SH-SY5Y (cell line): ENCODE measurements at regions not wholly inside any gene's neighbourhood (a gene's known extent, or its start where the extent isn't known, plus 50 kb on each side); places are given as distances from the start of the nearest gene placed in this dataset.

Experiments
- GATA2 ChIP-seq: IDR thresholded peaks from 2 replicates; pipeline ENCODE4 v1.6.1; 2011; ENCODE audit warnings: mild to moderate bottlenecking, low read depth, low read length
- GATA3 ChIP-seq: IDR thresholded peaks from 2 replicates; pipeline ENCODE4 v1.6.1; 2011; ENCODE audit warnings: low read depth, mild to moderate bottlenecking, low read length, moderate library complexity

DNA sequence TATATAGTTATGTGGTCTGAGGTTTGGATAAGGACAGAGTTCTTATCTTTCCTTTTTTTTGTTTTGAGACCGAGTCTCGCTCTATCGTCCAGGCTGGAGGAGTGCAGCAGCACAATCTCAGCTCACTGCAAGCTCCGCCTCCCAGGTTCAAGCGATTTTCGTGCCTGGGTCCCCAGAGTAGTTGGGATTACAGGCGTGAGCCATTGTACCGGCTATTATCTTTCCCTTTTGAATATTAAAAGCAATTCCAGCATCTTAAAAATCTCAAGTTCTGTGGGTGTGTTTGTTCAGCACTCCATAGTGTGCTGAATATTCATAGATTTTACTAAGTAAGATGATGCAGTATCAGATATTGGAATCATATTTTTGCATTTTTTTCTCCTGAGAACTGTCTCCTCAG is 404.4 kb upstream of the RGS6 start:
- no peak for TF ChIP-seq GATA3
- TF ChIP-seq GATA2 = no peak

DNA sequence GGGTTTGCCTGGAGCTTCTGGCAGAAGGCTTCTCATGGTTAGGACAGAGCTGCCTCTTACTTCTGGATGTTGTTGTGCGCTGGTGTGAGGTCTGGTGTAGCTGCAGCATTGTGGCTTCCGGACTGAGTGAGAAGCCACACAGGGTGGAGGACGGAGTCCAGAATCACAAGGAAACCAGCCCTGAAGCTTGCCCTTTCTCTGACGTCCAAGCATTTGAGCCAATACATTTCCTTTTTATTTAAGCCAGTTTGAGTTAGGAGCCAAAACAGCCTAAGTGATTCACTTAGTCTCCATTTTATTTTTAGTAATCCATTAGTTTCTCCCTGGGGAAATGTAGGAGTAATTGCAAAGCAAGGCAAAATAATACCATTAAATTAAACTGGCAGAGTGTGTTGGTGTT is 402.4 kb upstream of the RGS6 start:
- TF ChIP-seq GATA3 = no peak
- no peak for TF ChIP-seq GATA2

DNA sequence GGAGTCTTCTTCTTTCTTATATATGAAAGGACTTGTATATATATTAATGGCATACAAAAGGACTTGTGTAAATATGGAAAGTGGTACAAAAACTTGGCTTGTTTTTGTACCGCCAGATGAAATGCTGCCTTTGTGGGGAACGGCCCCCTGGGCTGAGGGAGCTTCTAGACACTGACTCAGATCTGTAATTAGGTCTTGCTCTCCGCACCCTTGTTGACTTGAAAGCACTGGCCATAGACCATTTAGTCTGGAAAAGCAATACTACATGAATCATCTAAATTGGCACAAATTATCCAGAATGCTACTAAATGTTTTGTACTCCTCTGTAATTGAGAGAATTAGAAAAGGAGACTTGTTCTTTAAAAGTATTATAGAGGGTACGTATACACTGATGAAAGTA is 399.9 kb upstream of the RGS6 start:
- TF ChIP-seq GATA3 = no peak
- TF ChIP-seq GATA2 = no peak

DNA sequence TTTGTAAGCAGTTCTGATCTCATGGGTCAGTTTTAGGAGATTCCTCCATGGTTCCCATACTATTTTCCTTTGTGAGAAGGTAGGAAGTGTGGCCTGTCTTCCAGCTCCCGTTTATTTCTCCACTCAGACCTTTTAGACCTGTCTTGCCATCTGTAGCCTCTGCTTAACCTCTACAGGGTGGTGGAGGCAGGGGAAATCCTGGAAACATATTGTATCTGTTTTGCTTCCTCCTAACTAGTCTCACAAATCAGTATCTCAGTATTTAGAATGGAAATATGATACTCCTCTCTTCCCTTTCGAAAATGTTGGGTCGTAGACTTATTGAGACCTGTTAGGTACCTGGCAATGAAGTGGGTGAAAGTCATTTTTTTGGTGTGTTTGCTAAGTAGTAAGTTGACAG is 399.4 kb upstream of the RGS6 start:
- TF ChIP-seq GATA2 (no peak), GATA3 (no peak)

DNA sequence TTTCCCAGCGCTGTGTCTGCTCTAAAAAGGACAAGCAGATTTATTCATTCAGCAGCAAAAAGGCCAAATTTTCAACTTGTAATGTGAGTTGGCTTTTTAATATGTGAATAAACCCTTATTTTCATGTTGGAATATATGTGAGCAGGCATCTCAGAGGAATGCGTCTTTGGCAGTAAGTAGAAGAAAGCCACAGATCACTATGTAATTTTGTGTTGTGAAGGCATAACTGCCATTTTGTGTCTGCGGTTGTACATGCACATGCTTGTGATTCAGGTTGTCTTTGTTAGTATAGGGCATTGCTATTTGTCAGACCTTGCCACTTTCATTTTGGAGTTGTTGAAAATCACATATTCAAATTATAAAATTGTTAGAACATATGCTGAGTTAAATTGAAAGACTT is 398.8 kb upstream of the RGS6 start:
- TF ChIP-seq GATA2 (no peak), GATA3 (no peak)

DNA sequence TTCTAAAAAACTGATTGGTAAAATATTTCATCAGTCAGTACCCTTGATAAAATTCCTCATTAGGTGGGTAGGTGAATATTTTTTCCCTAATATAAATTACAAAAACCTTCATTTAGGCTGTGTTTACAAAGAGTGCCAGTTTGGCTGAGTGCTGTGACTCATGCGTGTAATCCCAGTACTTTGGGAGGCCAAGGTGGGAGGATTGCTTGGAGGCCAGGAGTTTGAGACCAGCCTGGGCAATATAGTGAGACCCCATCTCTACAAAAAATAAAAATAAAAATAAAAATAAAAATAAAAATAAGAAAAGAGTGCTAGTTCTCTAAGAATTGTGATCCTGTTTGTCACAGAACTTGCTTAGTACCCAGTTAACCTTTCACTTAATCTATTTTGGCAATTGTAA is 398.4 kb upstream of the RGS6 start:
- TF ChIP-seq GATA2 = no peak
- no peak for TF ChIP-seq GATA3

DNA sequence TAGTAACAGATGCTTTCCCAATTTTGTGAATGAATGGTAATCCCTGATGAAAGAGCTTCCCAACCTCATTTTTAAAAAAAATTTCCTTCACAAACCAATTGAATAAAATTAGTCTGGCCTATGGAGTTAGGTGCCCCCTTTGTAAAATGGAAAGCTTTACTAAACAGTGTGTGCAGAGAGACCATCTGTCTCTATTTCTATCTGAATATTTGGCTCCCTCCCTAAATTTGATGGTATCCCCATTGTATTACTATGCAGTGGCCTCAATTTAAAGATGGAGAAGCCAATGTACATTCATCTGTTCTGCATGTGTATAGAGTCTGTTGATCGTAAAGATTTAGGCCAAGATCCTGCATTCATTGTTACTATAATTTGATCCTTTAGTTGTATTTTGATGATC is 397.7 kb upstream of the RGS6 start:
- TF ChIP-seq GATA3 (no peak), GATA2 (no peak)

DNA sequence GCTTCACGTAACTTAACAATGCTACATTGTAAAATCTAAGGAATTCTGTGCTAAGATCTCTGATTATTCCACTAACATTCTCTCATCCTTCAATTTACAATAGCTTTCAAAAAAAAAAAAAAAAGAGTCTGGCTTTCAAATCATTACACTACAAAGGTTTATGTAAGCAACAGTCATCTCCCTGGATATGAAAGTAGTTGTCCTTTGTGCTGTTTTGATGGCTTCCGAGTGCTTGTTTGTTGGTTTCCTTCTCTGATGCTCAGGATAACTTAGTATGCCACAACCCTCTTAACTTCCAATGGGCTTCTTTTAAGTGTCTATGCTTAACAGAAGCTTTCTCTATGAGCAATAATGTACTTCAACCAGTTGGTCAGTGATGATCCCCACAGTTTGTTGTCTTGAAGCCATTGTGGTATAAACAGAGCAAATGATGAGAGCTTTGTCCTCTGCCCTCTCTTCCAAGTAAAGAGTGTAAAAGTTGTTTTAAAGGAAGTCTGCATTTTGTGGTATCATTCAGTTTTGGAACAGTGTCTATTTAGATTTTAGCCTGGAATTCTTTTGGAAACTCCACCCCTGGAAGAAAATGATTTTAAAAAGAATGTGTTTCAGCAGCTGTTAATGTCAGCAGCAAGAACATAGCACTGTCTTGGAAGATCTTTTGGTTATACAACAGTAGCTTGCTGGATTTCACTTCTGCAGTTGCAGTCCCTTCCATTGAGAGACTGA is 396.1 kb upstream of the RGS6 start:
- TF ChIP-seq GATA3 (no peak), GATA2 (no peak)

DNA sequence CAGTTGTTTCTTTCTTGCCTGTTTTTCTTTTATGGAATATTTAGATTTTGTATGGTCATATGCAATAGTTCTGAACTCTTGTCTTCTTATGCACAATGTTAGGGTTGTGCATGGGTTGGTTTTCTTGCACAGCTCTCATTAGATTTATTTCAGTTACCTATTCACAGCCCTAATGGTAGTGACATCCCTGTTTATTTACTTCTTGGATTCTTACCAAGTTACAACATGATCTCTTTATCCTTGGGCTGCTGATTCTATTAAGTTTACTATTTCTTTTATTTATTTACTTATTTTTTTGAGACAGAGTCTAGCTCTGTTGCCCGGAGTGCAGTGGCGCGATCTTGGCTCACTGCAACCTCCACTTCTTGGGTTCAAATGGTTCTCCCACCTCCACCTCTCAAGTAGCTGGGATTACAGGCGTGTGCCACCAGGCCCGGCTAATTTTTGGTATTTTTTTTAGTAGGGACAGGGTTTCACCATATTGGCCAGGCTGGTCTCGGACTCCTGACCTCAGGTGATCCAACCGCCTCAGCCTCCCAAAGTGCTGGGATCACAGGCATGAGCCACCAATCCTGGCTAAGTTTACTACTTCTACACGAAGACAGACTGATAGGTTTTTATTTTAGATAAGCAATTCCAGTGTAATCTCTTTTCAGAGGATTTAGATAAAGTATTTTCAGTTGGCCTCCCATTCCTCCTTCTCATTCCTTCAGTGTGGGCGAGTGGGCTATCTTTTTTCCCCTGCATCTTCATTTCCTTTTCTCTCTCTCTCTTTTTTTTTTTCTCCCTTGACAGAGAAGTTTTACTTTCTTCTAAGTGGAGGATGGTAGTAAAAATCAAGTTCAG is 395.1 kb upstream of the RGS6 start:
- no peak for TF ChIP-seq GATA3

DNA sequence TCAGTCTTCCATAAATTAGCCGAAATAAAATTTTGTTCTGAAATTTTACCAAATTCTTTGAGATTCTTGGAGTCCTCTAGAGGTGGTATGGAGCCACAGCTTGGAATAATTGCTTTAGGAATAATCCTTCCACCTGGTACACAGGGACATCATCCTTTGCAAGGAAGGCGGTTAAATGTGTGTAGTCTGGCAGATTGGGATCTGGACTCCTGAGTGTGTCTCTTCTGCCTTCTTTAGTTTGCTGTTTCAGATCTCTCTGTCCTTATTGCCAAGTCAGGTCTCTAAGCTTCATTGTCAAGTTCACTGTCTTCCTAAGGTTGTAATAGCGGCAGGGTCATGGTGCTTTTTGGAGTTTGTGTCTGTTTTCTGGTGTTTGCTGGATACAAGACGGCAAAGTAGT is 393.9 kb upstream of the RGS6 start:
- no peak for TF ChIP-seq GATA3
- no peak for TF ChIP-seq GATA2

DNA sequence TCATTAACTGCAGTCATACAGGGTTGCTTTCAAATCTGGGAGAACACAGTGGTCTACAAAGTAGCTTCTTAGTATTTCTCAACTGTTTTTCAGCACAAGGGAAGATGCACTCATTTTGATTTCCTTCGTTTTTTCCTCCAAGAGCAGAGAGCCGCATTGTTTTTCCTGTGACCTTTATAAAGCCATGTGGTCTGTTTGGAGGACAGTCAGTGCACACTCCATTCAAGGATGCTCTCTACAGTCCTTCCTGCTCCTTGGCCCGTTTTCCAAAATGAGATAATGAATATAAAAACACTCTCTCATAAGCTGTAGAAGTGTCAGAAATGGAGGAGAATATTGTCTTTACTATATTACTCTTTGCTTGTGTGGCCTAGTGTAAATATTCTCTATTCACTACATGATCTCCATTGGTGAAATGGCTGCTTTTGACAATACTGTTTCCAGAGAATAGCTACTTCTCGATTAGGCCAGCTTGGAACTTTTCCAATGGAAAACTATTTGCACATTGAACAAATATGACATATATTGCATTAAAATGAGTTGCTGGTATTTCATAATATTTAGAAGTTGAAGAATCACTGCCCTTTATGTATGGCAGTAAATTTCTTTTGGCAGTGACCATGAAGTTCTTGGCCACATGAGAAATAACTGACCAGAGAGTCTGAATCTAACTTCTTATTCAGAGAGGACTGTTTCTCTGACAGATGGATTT is 393.1 kb upstream of the RGS6 start:
- TF ChIP-seq GATA3 (no peak), GATA2 (no peak)

DNA sequence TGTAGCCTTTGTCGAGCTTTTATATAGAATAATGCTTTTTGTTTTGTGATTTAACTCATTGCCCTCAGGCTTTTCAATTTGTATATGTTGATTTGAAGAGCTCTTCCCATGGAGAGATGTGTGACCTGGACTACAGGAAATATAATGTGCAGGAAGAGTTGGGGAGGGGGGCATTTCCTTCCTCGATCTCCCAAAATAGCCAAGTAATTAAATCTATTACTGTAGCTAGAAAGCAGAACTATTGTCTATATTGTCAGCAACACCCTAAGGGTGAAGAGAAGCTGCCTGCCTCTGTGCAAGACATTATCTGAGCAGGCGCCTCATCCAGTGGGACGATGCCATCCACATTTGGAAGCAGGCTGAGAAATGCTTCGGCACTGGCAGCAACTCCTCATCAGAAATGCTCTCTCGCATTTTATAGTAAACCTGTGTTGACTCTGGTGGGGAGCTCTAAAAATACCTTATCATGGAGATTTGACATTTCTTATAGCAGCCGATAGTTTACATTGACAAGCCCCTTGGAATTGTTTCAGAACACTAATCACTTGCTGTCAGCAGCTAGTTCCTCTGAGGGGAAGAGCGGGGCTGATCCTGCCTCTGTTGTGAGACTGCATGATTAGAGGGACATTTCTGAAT is 392.5 kb upstream of the RGS6 start:
- TF ChIP-seq GATA3 (no peak), GATA2 (no peak; the same call in 1 of the 2 replicates)

DNA sequence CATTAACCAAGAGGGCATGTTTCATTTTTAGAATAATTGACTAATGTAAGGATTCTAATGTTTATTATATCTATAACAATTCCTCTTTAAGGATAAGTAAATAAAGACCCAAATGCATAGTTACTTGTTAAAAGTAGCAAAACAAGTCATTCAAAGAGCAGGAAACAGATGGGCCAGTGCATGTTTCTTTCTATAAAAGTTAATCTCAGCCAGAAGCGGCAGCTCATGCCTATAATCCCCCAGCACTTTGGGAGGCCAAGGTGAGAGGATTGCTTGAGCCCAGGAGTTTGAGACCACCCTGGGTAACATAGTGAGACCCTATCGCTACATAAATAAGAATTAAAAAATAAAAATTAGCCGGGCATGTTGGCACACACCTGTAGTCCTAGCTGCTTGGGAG is 391.0 kb upstream of the RGS6 start:
- TF ChIP-seq GATA2 = no peak
- TF ChIP-seq GATA3 = no peak
